Left ventricle myocardium inferior (tissue), 1 donor: ENCODE measurements at regions not wholly inside any gene's neighbourhood (a gene's known extent, or its start where the extent isn't known, plus 50 kb on each side); places are given as distances from the start of the nearest gene placed in this dataset.

Experiments
- DNase-seq: peaks from one replicate; pipeline ENCODE4 v3.0.0-alpha.2; 2020
- H3K27ac ChIP-seq: fragments of 200-600 bp; replicated peaks from 2 replicates; pipeline ENCODE4 v1.8.0; 2021
- H3K27me3 ChIP-seq: fragments of 200-600 bp; 2 replicates; pipeline ENCODE4 v1.8.0; 2021; ENCODE audit warnings: low read depth
- H3K36me3 ChIP-seq: fragments of 200-600 bp; 2 replicates; pipeline ENCODE4 v1.8.0; 2021
- H3K4me1 ChIP-seq: fragments of 200-600 bp; 2 replicates; pipeline ENCODE4 v1.8.0; 2021
- H3K4me3 ChIP-seq: fragments of 200-600 bp; 2 replicates; pipeline ENCODE4 v1.8.0; 2021; ENCODE audit warnings: mild to moderate bottlenecking, moderate library complexity
- H3K9me3 ChIP-seq: fragments of 200-600 bp; replicated peaks from 2 replicates; pipeline ENCODE4 v1.8.0; 2021
- intact Hi-C: fragments of 100-400 bp; cut with micrococcal nuclease; formaldehyde crosslinking; loops from one replicate; pipeline ENCODE4 v1.11.0; 2022
- TF ChIP-seq, protein P1 (sequence below): fragments of 200-600 bp; IDR thresholded peaks from 2 replicates; pipeline ENCODE4 v1.8.0; 2021; ENCODE audit warnings: antibody characterized with exemption, mild to moderate bottlenecking, borderline replicate concordance
- donor health status: DM: no; HTN: yes; CAD: no; lungs with severe emphysema.

DNA sequence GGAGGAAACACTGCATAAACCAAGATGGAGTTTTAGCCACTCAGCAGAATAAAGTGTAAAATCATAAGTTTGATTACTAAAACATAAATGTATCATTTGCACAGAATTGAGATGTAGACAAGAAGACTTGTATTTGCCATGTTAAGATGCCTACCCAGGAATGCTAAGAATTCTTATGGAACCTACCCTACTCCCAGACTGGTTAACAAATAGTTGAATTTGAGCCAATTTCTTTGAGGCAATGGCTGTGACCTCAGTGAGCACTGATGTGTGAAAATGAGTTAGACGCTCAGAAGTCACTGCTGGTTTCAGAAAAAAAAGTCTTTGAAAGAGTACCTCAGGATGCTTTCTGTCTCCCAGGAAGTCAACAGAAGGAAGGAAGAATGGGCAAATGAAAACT, 95.6 kb downstream of the ESM1 start:
- H3K4me1 ChIP-seq = no peaks in the 10 kb centered on the region
- peaks cover 36% of the 10 kb centered on the region for H3K27me3 ChIP-seq
- H3K36me3 ChIP-seq = no peaks in the 10 kb centered on the region
- no peak overlapping the region for H3K4me3 ChIP-seq
- no peak for DNase-seq
- intact Hi-C loops = no loop called here
- H3K9me3 ChIP-seq = no peaks in the 10 kb centered on the region
- TF ChIP-seq, protein P1, sequence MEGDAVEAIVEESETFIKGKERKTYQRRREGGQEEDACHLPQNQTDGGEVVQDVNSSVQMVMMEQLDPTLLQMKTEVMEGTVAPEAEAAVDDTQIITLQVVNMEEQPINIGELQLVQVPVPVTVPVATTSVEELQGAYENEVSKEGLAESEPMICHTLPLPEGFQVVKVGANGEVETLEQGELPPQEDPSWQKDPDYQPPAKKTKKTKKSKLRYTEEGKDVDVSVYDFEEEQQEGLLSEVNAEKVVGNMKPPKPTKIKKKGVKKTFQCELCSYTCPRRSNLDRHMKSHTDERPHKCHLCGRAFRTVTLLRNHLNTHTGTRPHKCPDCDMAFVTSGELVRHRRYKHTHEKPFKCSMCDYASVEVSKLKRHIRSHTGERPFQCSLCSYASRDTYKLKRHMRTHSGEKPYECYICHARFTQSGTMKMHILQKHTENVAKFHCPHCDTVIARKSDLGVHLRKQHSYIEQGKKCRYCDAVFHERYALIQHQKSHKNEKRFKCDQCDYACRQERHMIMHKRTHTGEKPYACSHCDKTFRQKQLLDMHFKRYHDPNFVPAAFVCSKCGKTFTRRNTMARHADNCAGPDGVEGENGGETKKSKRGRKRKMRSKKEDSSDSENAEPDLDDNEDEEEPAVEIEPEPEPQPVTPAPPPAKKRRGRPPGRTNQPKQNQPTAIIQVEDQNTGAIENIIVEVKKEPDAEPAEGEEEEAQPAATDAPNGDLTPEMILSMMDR = no peak
- H3K27ac ChIP-seq = no peak overlapping the region

DNA sequence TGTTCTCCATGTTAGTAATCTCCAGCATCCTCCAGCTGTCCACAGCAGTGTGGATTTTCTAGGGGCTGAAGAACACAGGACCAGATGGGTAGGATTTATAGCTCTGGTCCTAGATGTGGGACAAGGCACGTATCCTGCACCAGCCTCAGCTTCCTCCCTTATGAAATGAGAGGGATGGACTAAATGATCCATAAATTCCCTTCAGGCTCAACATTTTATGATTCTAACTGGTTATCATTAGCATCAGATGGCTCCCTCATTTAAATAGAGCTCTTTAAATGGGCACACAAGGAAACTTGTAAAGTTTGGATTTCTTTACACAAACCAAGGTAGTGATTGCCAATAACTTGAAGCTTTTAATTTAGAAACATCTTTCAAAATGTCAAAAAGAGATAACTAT, 97.7 kb downstream of the ESM1 start:
- intact Hi-C loops = no loop called here
- H3K4me3 ChIP-seq = no peak overlapping the region
- H3K9me3 ChIP-seq = no peaks in the 10 kb centered on the region
- no peak for DNase-seq
- peaks cover 58% of the 10 kb centered on the region for H3K27me3 ChIP-seq
- H3K27ac ChIP-seq = no peak overlapping the region
- H3K36me3 ChIP-seq = no peaks in the 10 kb centered on the region
- peaks cover 17% of the 10 kb centered on the region for H3K4me1 ChIP-seq
- TF ChIP-seq, protein P1 = no peak

DNA sequence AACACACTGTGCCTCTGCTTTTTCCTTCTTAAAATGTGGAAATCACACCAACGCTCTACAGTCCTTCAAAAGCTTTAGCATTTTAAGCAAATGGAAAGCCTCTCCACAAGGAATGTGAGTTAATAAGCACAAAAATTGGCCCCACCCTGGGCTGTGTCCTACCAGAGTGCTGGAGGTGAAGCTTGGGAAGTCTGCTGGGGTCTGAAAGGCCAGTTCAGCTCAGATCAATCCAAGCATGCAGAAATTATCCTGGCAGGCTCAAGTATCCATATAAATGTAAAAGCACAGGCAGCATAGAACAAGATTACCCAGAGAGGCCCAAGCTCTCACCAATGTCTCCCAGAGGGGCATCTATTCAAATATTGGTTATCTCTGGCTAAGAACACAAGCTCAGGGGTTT, 98.5 kb downstream of the ESM1 start:
- Histone ChIP-seq H3K27me3 (peaks cover 56% of the 10 kb centered on the region), H3K4me3 (no peak overlapping the region), H3K27ac (no peak overlapping the region), H3K4me1 (peaks cover 17% of the 10 kb centered on the region), H3K36me3 (no peaks in the 10 kb centered on the region), H3K9me3 (no peaks in the 10 kb centered on the region)
- intact Hi-C loops = no loop called here
- no peak for DNase-seq
- TF ChIP-seq, protein P1 = no peak

DNA sequence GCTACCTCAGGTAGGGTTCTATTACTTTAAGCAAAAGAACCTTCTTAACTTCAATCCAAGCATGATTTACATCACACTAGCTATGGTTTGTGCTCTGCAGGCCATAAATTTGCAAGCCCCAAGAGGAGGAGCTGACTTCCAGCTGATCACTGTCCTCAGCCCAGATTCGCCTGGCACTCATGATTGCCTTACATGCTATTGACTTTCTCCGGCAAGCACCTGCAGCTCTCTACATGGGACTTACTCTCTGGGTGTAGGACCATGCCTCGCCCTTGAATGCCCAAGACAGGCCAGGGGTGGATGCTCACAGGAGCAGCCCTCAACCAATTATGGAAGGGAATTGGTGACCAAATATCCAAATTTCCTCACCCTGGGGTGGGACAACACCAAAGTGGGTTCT, 99.8 kb downstream of the ESM1 start:
- Histone ChIP-seq H3K36me3 (no peaks in the 10 kb centered on the region), H3K27ac (no peak overlapping the region), H3K4me1 (peaks cover 17% of the 10 kb centered on the region), H3K9me3 (no peaks in the 10 kb centered on the region), H3K4me3 (no peak overlapping the region), H3K27me3 (peaks cover 44% of the 10 kb centered on the region)
- intact Hi-C loops = no loop called here
- DNase-seq = no peak
- TF ChIP-seq, protein P1 = no peak

DNA sequence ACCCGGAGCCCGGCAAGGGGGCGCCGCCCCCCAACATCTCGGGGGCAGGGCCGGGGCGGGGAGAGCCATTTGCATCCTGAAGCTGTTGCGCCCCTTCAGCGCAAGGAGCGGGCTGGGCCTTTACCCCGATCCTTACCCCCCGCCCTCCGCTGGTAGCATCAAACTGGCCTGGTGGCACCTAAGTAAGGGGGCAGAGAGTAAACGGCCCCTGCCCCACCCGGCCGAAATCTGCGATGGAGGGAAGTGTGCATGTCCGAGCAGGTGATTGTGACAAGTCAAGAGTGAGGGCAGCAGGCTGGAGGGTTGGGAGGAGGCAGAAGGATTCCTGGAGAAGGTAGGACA, 101.2 kb downstream of the ESM1 start:
- Histone ChIP-seq H3K9me3 (no peaks in the 10 kb centered on the region), H3K4me3 (peak overlapping the region; percentile 70), H3K36me3 (no peaks in the 10 kb centered on the region), H3K27me3 (peaks cover 48% of the 10 kb centered on the region), H3K27ac (no peak overlapping the region), H3K4me1 (peaks cover 17% of the 10 kb centered on the region)
- TF ChIP-seq, protein P1 = no peak
- DNase-seq = no peak
- intact Hi-C loops = no loop called here
